ENCODE measurements at regions not wholly inside any gene's neighbourhood (a gene's known extent, or its start where the extent isn't known, plus 50 kb on each side); places are given as distances from the start of the nearest gene placed in this dataset.

DNA sequence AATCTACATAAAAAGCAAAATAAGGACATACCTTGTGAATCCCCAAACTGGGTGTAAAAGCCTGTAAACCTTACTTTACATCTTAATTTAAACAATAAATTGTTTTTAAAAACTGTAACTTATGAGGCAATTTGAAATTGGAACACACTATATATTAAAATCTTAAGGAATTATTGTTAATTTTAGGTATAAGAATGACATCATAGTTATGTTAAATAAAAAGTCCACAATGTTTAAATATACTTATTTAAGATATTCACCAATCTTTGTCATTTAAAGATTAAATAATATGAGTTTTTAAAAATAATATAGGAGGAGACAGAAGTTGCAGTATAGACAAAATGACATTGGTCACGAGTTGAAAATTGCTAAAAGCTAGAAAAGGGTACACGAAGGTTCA, 621.9 kb upstream of the POU3F2 start:
- Histone ChIP-seq H3K36me3 (ENCODE audit: insufficient read depth, low read length, poor library complexity, severe bottlenecking) (no peaks in the 10 kb centered on the region), H3K27ac (ENCODE audit: low read depth, low read length, poor library complexity, severe bottlenecking) (no peak overlapping the region), H3K4me3 (ENCODE audit: low read depth, low read length, poor library complexity, severe bottlenecking) (no peak overlapping the region), H3K9me3 (ENCODE audit: low read depth, low read length, poor library complexity, severe bottlenecking) (no peaks in the 10 kb centered on the region), H3K4me1 (ENCODE audit: insufficient read depth, low read length, poor library complexity, severe bottlenecking) (no peaks in the 10 kb centered on the region), H3K27me3 (replicated peaks; ENCODE audit: insufficient read depth, low read depth, low read length, poor library complexity) (no peaks in the 10 kb centered on the region)
- TF ChIP-seq EZH2 (IDR thresholded peaks at IDR 0.05; ENCODE audit: borderline replicate concordance, low read depth, low read length, poor library complexity, severe bottlenecking) (no peak), CTCF (conservative IDR thresholded peaks at IDR 0.05; ENCODE audit: low read depth, low read length) (no peak)
- ChIA-PET CTCF (no interaction called here), POLR2A (ENCODE audit: low non-redundant PET) (no interaction called here)
- no peak for DNase-seq (ENCODE audit: low spot score)
- no TSS peak for BruUV-seq (replicated peaks)
- intact Hi-C loops (cut with micrococcal nuclease; ENCODE audit: unreplicated experiment): no loop called here

- no peak for TF ChIP-seq EZH2 (IDR thresholded peaks at IDR 0.05; ENCODE audit: borderline replicate concordance, low read depth, low read length, poor library complexity, severe bottlenecking)
- TF ChIP-seq CTCF (conservative IDR thresholded peaks at IDR 0.05; ENCODE audit: low read depth, low read length): no peak
- H3K27me3 ChIP-seq (replicated peaks; ENCODE audit: insufficient read depth, low read depth, low read length, poor library complexity): no peaks in the 10 kb centered on the region
- intact Hi-C loops (cut with micrococcal nuclease; ENCODE audit: unreplicated experiment): no loop called here
- CTCF ChIA-PET: no interaction called here
- POLR2A ChIA-PET (ENCODE audit: low non-redundant PET): no interaction called here
- no peaks in the 10 kb centered on the region for H3K9me3 ChIP-seq (ENCODE audit: low read depth, low read length, poor library complexity, severe bottlenecking)
- no peaks in the 10 kb centered on the region for H3K36me3 ChIP-seq (ENCODE audit: insufficient read depth, low read length, poor library complexity, severe bottlenecking)
- H3K27ac ChIP-seq (ENCODE audit: low read depth, low read length, poor library complexity, severe bottlenecking): no peak overlapping the region
- no TSS peak for BruUV-seq (replicated peaks)
- H3K4me3 ChIP-seq (ENCODE audit: low read depth, low read length, poor library complexity, severe bottlenecking): no peak overlapping the region
- H3K4me1 ChIP-seq (ENCODE audit: insufficient read depth, low read length, poor library complexity, severe bottlenecking): no peaks in the 10 kb centered on the region
- DNase-seq (ENCODE audit: low spot score): no peak
These were observed 618.8 kb upstream of the POU3F2 start for GRCh38 chr6:98215531-98215930.

DNA sequence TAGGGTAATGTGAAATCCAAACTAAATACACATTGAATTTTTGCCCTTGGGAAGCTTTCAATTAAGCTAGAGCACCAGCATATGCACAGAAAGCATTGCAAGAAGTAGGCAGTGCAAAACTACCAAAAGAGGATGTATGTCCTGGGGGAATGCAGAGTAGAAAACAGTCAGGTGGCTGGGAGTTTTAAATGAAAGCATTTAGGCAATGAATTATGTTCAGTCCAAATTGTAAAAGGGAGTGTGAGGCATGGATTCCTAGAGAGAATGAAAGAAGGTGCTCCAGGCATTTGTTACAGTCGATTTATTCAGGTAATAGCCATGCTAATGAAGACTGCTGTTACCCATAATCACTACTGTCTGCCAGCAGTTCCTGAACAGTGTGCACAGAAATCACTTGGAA, 604.1 kb upstream of the POU3F2 start:
- ChIA-PET CTCF (no interaction called here), POLR2A (ENCODE audit: low non-redundant PET) (no interaction called here)
- Histone ChIP-seq H3K4me3 (ENCODE audit: low read depth, low read length, poor library complexity, severe bottlenecking) (no peak overlapping the region), H3K27me3 (replicated peaks; ENCODE audit: insufficient read depth, low read depth, low read length, poor library complexity) (no peaks in the 10 kb centered on the region), H3K27ac (ENCODE audit: low read depth, low read length, poor library complexity, severe bottlenecking) (no peak overlapping the region), H3K9me3 (ENCODE audit: low read depth, low read length, poor library complexity, severe bottlenecking) (no peaks in the 10 kb centered on the region), H3K4me1 (ENCODE audit: insufficient read depth, low read length, poor library complexity, severe bottlenecking) (no peaks in the 10 kb centered on the region), H3K36me3 (ENCODE audit: insufficient read depth, low read length, poor library complexity, severe bottlenecking) (no peaks in the 10 kb centered on the region)
- TF ChIP-seq EZH2 (IDR thresholded peaks at IDR 0.05; ENCODE audit: borderline replicate concordance, low read depth, low read length, poor library complexity, severe bottlenecking) (no peak), CTCF (conservative IDR thresholded peaks at IDR 0.05; ENCODE audit: low read depth, low read length) (no peak)
- no peak for DNase-seq (ENCODE audit: low spot score)
- intact Hi-C loops (cut with micrococcal nuclease; ENCODE audit: unreplicated experiment): no loop called here
- no TSS peak for BruUV-seq (replicated peaks)
